A549 (cell line): ENCODE measurements at regions not wholly inside any gene's neighbourhood (a gene's known extent, or its start where the extent isn't known, plus 50 kb on each side); places are given as distances from the start of the nearest gene placed in this dataset.

ENCODE experiments used
- ATAC-seq, 2 experiments: fragments of 200-7000 bp in 1 of 2; fragments of >200 bp in 1 of 2; cut with Nextera tagmentation in 1 of 2; cut with Tn5 transposase in 1 of 2; 3 replicates each; pipeline versions ENCODE4 v1.8.0 to v1.9.1; 2018 to 2020; ENCODE audit warnings: mild to moderate bottlenecking in 1 of 2, moderate library complexity in 1 of 2
- CTCF ChIA-PET: fragments of 300-600 bp; sonication (Branson Sonifier 250); formaldehyde crosslinking; extraction: SDS; loops from one replicate; lab custom pipeline; 2021; ENCODE audit warnings: antibody characterized with exemption, inconsistent platforms; lab: Yijun Ruan, JAX
- POLR2A ChIA-PET: fragments of 350-600 bp; formaldehyde crosslinking; extraction: SDS; loops from one replicate; lab custom pipeline; 2021; ENCODE audit warnings: antibody characterized with exemption, inconsistent platforms; lab: Yijun Ruan, JAX
- DNase-seq, 2 experiments: peaks; one replicate each; pipeline versions ENCODE4 v3.0.0 to v3.0.0-alpha.2; 2011 to 2016; ENCODE audit warnings: low read depth in 1 of 2, low spot score in 1 of 2
- FAIRE-seq: peaks from 2 replicates; lab custom pipeline; 2011; peaks lifted over from hg19 to GRCh38; lab: Jason Lieb, UNC
- H3K27ac ChIP-seq, 2 experiments: fragments of >200 bp; sonication (Bioruptor Twin); formaldehyde crosslinking; 3 replicates each; pipeline ENCODE4 v1.5.1; 2016 to 2017
- H3K4me1 ChIP-seq: fragments of >200 bp; sonication (Bioruptor Twin); formaldehyde crosslinking; 3 replicates; pipeline ENCODE4 v1.6.1; 2016
- H3K4me2 ChIP-seq: fragments of >200 bp; sonication (Bioruptor Twin); formaldehyde crosslinking; 3 replicates; pipeline ENCODE4 v1.6.1; 2016
- H3K4me3 ChIP-seq: fragments of >200 bp; sonication (Bioruptor Twin); formaldehyde crosslinking; 3 replicates; pipeline ENCODE4 v1.5.1; 2016
- H3K9me3 ChIP-seq: fragments of >200 bp; sonication (Bioruptor Twin); formaldehyde crosslinking; 3 replicates; pipeline ENCODE4 v1.6.1; 2016
- CBX2 ChIP-seq: fragments of 200-600 bp; sonication (generic); IDR thresholded peaks from 2 replicates; pipeline ENCODE4 v1.6.1; 2016; ENCODE audit warnings: low read depth, mild to moderate bottlenecking, borderline replicate concordance
- CBX8 ChIP-seq: fragments of 200-600 bp; sonication (generic); IDR thresholded peaks from 2 replicates; pipeline ENCODE4 v1.6.1; 2016
- CEBPB ChIP-seq, 2 experiments: fragments of >200 bp in 1 of 2; sonication (Bioruptor Twin) in 1 of 2; formaldehyde crosslinking in 1 of 2; IDR thresholded peaks; 2 replicates each; pipeline ENCODE4 v1.6.1; 2012 to 2016
- EHF ChIP-seq: fragments of 250-450 bp; sonication (Bioruptor Pico); IDR thresholded peaks from 2 replicates; pipeline ENCODE4 v1.5.0; 2020; ENCODE audit warnings: mild to moderate bottlenecking
- EHMT2 ChIP-seq: fragments of 200-600 bp; sonication (generic); IDR thresholded peaks from 2 replicates; pipeline ENCODE4 v1.6.1; 2016; ENCODE audit warnings: antibody characterized with exemption, low read depth, mild to moderate bottlenecking, moderate library complexity
- EP300 ChIP-seq, 2 experiments: fragments of >200 bp; sonication (Bioruptor Twin); formaldehyde crosslinking; IDR thresholded peaks; 2 replicates in 1 of 2; 3 replicates in 1 of 2; pipeline ENCODE4 v1.6.1; 2016 to 2017
- GATA3 ChIP-seq: IDR thresholded peaks from 2 replicates; pipeline ENCODE4 v1.6.1; 2012; ENCODE audit warnings: borderline replicate concordance
- HDAC2 ChIP-seq: fragments of 200-600 bp; sonication (generic); IDR thresholded peaks from 2 replicates; pipeline ENCODE4 v1.6.1; 2016
- HOXA7 ChIP-seq: fragments of 250-450 bp; sonication (Bioruptor Pico); IDR thresholded peaks from 2 replicates; pipeline ENCODE4 v1.5.0; 2020; ENCODE audit warnings: mild to moderate bottlenecking, moderate library complexity
- MAZ ChIP-seq: fragments of 150-350 bp; IDR thresholded peaks from 2 replicates; pipeline ENCODE4 v1.6.1; 2014; ENCODE audit warnings: antibody characterized with exemption, low read depth, low read length, borderline replicate concordance
- NPAS2 ChIP-seq: fragments of 250-450 bp; sonication (Bioruptor Pico); IDR thresholded peaks from 2 replicates; pipeline ENCODE4 v1.8.0; 2022; ENCODE audit warnings: mild to moderate bottlenecking, moderate library complexity, borderline replicate concordance
- POLR2A ChIP-seq: IDR thresholded peaks from 2 replicates; pipeline ENCODE4 v1.6.1; 2012; ENCODE audit warnings: mild to moderate bottlenecking, low read length
- SREBF2 ChIP-seq: fragments of 450-650 bp; IDR thresholded peaks from 2 replicates; pipeline ENCODE4 v1.6.1; 2014; ENCODE audit warnings: mild to moderate bottlenecking, moderate library complexity
- TP53 ChIP-seq: fragments of 250-450 bp; sonication (Bioruptor Pico); IDR thresholded peaks from 2 replicates; pipeline ENCODE4 v1.5.0; 2021; ENCODE audit warnings: mild to moderate bottlenecking, moderate library complexity
- ZC3H11A ChIP-seq: fragments of 450-650 bp; IDR thresholded peaks from 2 replicates; pipeline ENCODE4 v1.6.1; 2014; ENCODE audit warnings: antibody characterized with exemption, mild to moderate bottlenecking
- ZNF302 ChIP-seq: fragments of 250-450 bp; sonication (Bioruptor Pico); IDR thresholded peaks from 2 replicates; pipeline ENCODE4 v1.9.0; 2021; ENCODE audit warnings: inconsistent platforms, mild to moderate bottlenecking, moderate library complexity
- WGBS: methylation state at CpG from one replicate; pipeline ENCODE4 v1.1.6; 2017; ENCODE audit errors: missing lambda C conversion rate; 5-methylcytosine and 5-hydroxymethylcytosine counted together
- TF ChIP-seq, protein P1 (sequence below): fragments of 250-450 bp; sonication (Bioruptor Pico); IDR thresholded peaks from 2 replicates; pipeline ENCODE4 v1.5.0; 2020; ENCODE audit warnings: low read depth, mild to moderate bottlenecking, moderate library complexity
- TF ChIP-seq, protein P2 (sequence below): IDR thresholded peaks from 2 replicates; pipeline ENCODE4 v1.6.1; 2012; ENCODE audit warnings: low read depth, borderline replicate concordance
- TF ChIP-seq, protein P3 (sequence below): fragments of 200-600 bp; sonication (generic); IDR thresholded peaks from 2 replicates; pipeline ENCODE4 v1.6.1; 2016; ENCODE audit warnings: antibody characterized with exemption, mild to moderate bottlenecking, moderate library complexity

DNA sequence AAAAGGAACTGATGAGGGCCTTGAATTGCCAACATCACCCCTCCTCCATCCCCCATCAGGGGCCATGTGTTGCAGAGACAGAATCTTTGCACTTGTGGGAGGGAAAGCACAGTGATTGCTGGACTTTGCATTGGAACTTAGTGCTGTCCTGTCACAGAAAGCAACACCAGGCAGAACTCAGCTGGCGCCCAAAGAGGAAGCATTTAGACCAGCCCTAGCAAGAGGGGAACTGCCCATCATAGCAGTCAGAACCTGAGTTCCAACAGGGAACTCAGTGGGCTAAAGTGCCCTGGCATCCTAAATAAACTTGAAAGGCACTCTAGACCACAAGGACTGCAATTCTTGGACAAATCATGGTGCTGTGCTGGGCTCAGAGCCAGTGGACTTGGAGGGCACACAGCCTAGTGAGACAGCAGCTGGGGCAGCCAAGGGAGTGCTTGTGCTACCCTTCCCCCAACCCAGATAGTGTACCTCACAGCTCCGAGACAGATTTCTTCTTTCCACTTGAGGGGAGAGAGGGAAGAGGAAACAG is 128.1 kb downstream of the ACTL7B start:
- H3K9me3 ChIP-seq: no peaks in the 10 kb centered on the region
- no peak for ATAC-seq
- H3K4me1 ChIP-seq: peaks cover 4% of the 10 kb centered on the region; the same call in 1 of the 3 replicates
- no peak for DNase-seq
- 39% methylated on average over 2 of the region's 2 CpGs for WGBS
- ChIA-PET CTCF (interaction anchor here (3.0 kb wide), 1 partner anchor 34 kb away, joined by 7 read pairs; no protein-coding TSS in a partner anchor), POLR2A (no interaction called here)
- no peak for FAIRE-seq
- H3K27ac ChIP-seq: no peak overlapping the region
- no peak overlapping the region for H3K4me3 ChIP-seq
- no peak overlapping the region for H3K4me2 ChIP-seq
- TF ChIP-seq POLR2A (no peak), ZC3H11A (no peak)

DNA sequence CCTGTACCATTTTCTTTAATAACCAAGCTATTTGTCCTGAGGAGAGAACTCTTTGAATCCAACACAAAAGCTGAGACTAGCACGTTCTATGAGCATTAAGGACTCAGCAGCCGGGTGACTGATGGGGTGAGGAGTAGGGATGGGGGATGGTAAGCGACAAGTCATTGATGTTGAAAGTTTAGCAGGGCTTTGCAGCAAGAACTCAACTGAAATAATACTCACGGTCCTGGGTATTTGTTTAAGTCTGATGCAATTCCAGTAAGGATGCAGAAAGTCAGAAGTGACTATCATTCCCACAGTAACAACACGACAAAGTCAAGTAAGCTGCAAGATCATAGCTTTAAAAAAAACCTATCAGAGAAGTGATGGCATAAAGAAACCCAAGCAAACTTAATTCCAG is 131.1 kb downstream of the ACTL7B start:
- Histone ChIP-seq H3K4me1 (peaks cover 4% of the 10 kb centered on the region; the same call in 1 of the 3 replicates), H3K4me3 (no peak overlapping the region), H3K27ac (no peak overlapping the region; a peak in 3 of 6 replicates), H3K9me3 (no peaks in the 10 kb centered on the region), H3K4me2 (peak overlapping the region; percentile 4; the same call in 2 of the 3 replicates)
- TF ChIP-seq, protein P1, sequence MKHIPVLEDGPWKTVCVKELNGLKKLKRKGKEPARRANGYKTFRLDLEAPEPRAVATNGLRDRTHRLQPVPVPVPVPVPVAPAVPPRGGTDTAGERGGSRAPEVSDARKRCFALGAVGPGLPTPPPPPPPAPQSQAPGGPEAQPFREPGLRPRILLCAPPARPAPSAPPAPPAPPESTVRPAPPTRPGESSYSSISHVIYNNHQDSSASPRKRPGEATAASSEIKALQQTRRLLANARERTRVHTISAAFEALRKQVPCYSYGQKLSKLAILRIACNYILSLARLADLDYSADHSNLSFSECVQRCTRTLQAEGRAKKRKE: no peak
- TF ChIP-seq GATA3: no peak
- TF ChIP-seq CEBPB (IDR thresholded peaks at IDR 0.05): peak in 1 of 2 experiments; percentile 30; a peak in 1 of 4 replicates
- TF ChIP-seq, protein P2, sequence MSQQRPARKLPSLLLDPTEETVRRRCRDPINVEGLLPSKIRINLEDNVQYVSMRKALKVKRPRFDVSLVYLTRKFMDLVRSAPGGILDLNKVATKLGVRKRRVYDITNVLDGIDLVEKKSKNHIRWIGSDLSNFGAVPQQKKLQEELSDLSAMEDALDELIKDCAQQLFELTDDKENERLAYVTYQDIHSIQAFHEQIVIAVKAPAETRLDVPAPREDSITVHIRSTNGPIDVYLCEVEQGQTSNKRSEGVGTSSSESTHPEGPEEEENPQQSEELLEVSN: no peak
- ChIA-PET CTCF (interaction anchor here (0.6 kb wide), 1 partner anchor 90 kb away, joined by 3 read pairs; no protein-coding TSS in a partner anchor), POLR2A (no interaction called here)
- 35% methylated on average over 5 of the region's 5 CpGs for WGBS
- ATAC-seq (no peak), DNase-seq (no peak), FAIRE-seq (no peak)

DNA sequence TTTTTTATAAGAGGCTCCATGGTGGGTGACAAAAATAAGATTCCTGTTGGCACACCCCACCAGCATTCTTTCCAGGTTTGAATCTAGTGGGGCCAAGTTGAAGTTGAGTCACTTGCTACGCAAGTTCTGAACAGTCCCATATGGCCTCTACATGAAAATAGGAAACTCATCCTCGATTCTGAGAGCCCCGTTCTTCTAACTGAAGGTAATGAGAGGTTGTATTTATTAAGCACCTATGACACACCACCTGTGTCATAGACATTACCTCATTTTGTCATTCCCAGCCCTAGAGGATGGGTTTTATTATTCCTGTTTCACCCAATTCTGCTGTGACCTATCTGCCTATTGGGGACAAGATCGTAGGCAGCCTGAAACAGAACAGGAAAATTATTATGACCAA is 131.7 kb downstream of the ACTL7B start:
- H3K4me3 ChIP-seq: no peak overlapping the region
- WGBS: 49% methylated on average over 4 of the region's 4 CpGs
- FAIRE-seq: no peak
- no peaks in the 10 kb centered on the region for H3K9me3 ChIP-seq
- TF ChIP-seq EHF (no peak), SREBF2 (no peak), TP53 (no peak), POLR2A (no peak), EHMT2 (no peak), EP300 (IDR thresholded peaks at IDR 0.05) (no peak), CEBPB (IDR thresholded peaks at IDR 0.05) (no peak), ZNF302 (CRISPR knock-in tag) (no peak), HOXA7 (no peak), CBX8 (no peak), NPAS2 (CRISPR knock-in tag) (no peak), ZC3H11A (no peak), MAZ (no peak), CBX2 (no peak), HDAC2 (no peak)
- TF ChIP-seq, protein P3, sequence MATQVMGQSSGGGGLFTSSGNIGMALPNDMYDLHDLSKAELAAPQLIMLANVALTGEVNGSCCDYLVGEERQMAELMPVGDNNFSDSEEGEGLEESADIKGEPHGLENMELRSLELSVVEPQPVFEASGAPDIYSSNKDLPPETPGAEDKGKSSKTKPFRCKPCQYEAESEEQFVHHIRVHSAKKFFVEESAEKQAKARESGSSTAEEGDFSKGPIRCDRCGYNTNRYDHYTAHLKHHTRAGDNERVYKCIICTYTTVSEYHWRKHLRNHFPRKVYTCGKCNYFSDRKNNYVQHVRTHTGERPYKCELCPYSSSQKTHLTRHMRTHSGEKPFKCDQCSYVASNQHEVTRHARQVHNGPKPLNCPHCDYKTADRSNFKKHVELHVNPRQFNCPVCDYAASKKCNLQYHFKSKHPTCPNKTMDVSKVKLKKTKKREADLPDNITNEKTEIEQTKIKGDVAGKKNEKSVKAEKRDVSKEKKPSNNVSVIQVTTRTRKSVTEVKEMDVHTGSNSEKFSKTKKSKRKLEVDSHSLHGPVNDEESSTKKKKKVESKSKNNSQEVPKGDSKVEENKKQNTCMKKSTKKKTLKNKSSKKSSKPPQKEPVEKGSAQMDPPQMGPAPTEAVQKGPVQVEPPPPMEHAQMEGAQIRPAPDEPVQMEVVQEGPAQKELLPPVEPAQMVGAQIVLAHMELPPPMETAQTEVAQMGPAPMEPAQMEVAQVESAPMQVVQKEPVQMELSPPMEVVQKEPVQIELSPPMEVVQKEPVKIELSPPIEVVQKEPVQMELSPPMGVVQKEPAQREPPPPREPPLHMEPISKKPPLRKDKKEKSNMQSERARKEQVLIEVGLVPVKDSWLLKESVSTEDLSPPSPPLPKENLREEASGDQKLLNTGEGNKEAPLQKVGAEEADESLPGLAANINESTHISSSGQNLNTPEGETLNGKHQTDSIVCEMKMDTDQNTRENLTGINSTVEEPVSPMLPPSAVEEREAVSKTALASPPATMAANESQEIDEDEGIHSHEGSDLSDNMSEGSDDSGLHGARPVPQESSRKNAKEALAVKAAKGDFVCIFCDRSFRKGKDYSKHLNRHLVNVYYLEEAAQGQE: no peak
- ChIA-PET POLR2A (no interaction called here), CTCF (interaction anchor here (0.6 to 1.4 kb wide), 3 partner anchors 11 to 1258 kb away, joined by 3 to 4 read pairs (median 3); no protein-coding TSS in a partner anchor)
- ATAC-seq: no peak
- H3K27ac ChIP-seq: no peak overlapping the region
- DNase-seq: no peak
- peaks cover 4% of the 10 kb centered on the region; the same call in 1 of the 3 replicates for H3K4me1 ChIP-seq
- H3K4me2 ChIP-seq: no peak overlapping the region; the same call in 1 of the 3 replicates
